ENCODE measurements at regions not wholly inside any gene's neighbourhood (a gene's known extent, or its start where the extent isn't known, plus 50 kb on each side); places are given as distances from the start of the nearest gene placed in this dataset.

- H3K4me3 ChIP-seq (ENCODE audit: low read depth, low read length), result no peak overlapping the region; the same call in 1 of the 2 replicates
- TF ChIP-seq CTCF (IDR thresholded peaks at IDR 0.05; ENCODE audit: low read depth, low read length, missing control alignments), result no peak
- DNase-seq (ENCODE audit: low read depth), result no peak
Observed at GRCh38 chr17:72423286-72423589, 302.4 kb downstream of the SOX9 start.

GRCh38 chr17:72423718-72424117 lies 302.9 kb downstream of the SOX9 start:
- H3K4me3 ChIP-seq (ENCODE audit: low read depth, low read length), result no peak overlapping the region
- no peak for TF ChIP-seq CTCF (IDR thresholded peaks at IDR 0.05; ENCODE audit: low read depth, low read length, missing control alignments)
- no peak for DNase-seq (ENCODE audit: low read depth)

- DNase-seq (ENCODE audit: low read depth), result no peak
- no peak for TF ChIP-seq CTCF (IDR thresholded peaks at IDR 0.05; ENCODE audit: low read depth, low read length, missing control alignments)
- no peak overlapping the region for H3K4me3 ChIP-seq (ENCODE audit: low read depth, low read length)
Observed at GRCh38 chr17:72424505-72425117, 303.8 kb downstream of the SOX9 start.

- DNase-seq (ENCODE audit: low read depth), result no peak
- TF ChIP-seq CTCF (IDR thresholded peaks at IDR 0.05; ENCODE audit: low read depth, low read length, missing control alignments), result no peak
- no peak overlapping the region for H3K4me3 ChIP-seq (ENCODE audit: low read depth, low read length)
Observed at GRCh38 chr17:72425133-72425793, 304.4 kb downstream of the SOX9 start.

GRCh38 chr17:72425794-72426168 lies 305.0 kb downstream of the SOX9 start:
- no peak for TF ChIP-seq CTCF (IDR thresholded peaks at IDR 0.05; ENCODE audit: low read depth, low read length, missing control alignments)
- no peak for DNase-seq (ENCODE audit: low read depth)

GRCh38 chr17:72426321-72426720 lies 305.5 kb downstream of the SOX9 start:
- TF ChIP-seq CTCF (IDR thresholded peaks at IDR 0.05; ENCODE audit: low read depth, low read length, missing control alignments), result no peak
- no peak for DNase-seq (ENCODE audit: low read depth)
- no peak overlapping the region for H3K4me3 ChIP-seq (ENCODE audit: low read depth, low read length)

More at GRCh38 chr17:72425794-72426168, 305.0 kb downstream of the SOX9 start:
- no peak overlapping the region for H3K4me3 ChIP-seq (ENCODE audit: low read depth, low read length)

All from GM12864 (cell line).